ENCODE measurements at regions not wholly inside any gene's neighbourhood (a gene's known extent, or its start where the extent isn't known, plus 50 kb on each side); places are given as distances from the start of the nearest gene placed in this dataset.

DNA sequence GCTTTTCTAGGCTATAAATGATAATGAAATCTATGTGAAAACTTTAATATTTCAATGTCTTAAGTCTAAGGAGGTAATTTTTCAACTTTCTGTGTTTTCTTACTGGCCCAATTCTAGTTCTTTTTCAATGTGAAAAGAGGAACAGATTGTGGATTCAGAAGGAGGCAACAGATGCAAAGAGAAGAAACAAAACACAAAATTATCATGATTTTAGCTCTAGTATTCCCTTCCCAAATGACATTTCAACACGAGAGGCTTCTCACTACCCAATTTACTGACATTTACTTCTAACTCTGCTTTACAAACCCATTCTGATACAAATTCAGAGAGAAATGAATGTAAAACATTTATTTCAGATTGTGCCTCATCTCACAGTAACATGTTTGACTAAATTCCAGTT lies 169.4 kb downstream of the WT1 start:
- no peak for DNase-seq (ENCODE audit: low read depth, low spot score)

DNA sequence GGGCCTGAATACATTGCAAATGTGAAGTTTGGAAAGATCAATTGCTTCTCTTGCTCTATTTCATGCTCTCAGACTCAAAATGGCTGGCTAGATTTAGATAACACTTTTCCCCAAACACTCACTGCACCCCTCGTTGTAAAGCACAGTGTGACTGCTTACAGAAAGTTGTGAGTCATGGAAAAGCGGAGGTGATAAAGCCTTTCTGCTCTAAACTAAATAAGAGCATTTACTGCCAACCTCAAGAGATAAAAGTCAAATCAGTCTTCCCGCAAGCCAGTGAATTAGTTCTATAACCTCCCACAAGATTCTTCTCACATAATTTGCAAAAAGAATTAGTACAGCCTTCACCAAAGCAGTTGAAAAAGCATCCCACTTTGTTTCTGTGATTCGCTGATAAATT lies 168.7 kb downstream of the WT1 start:
- peak; percentile 31 for DNase-seq (ENCODE audit: low read depth, low spot score)

DNA sequence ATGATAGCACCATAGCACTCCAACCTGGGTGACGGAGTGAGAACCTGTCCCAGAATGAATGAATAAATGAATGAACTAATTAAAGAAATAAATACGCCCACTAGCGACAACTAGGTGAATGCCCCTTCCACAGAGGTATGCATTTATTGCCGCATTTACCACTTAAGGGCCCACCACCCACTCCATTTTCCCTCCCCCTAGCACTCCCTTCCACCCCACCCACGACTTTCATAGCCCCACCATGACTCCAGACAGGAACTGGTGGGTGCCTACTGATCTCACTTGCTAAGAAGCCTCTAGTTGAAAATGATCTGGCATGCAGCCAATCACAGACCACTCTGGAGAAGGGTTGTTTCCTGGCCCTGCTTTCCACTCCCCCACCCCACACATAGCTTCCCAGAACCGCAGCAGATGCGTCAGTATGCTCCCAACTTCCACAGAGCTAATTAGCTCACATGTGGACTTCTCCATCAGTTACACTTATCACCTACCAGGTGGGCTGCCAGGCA lies 167.6 kb downstream of the WT1 start:
- DNase-seq (ENCODE audit: low read depth, low spot score) = no peak

DNA sequence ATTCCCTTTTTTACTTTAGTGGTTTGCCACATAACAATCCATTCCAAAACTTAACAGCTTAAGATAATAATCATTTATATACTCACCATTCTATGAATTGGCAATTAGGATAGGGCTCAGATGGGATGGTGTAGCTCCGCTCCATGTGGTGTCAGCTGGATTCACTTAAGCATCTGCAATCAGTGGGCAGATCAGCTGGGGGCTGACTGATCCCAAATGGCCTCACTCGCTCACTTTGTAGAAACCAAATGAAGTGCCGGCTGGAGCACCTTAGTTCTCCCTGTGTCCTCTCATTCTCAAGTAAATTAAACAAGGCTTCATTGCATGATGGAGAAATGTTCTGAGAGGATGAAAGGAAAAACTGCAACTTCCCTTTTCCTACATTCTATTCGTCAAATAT lies 161.4 kb downstream of the WT1 start:
- no peak for DNase-seq (ENCODE audit: low read depth, low spot score)

DNA sequence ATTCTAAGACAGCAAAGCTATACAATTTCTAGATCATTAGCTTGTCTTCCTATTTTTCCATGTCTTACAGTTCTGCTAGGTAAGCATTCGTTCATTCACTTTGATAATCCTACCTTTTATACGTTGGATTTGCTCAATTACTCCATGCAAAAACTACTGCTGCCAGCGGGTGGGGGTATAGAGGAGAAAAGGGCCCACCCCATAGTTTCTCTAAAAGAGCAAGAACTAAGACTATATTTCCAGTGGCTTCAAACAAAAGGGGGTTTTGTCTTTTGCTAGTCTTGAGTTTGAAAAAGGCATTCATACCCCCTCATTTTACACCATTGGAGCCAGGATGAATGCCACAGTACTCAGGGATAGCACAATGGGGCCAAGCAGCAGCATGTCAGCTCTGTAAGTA lies 155.7 kb downstream of the WT1 start:
- DNase-seq (ENCODE audit: low read depth, low spot score) = no peak

DNA sequence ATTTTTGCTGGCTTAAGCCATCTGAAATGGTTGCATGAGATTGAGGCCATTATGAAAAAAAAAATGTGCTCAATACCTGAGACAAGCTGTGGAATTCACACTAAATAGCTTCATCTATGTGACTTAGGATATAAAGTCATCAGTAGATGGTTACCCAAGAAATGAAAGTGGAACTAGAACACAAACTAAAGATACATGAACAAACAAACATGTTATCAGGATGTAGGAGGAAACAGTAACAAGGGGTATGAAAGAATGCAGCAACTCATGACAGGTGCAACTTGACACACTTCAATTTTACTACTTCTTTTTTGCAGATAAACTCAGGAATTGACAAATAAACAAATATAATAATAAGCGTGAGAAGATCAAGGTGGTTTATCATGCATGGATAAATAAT lies 155.0 kb downstream of the WT1 start:
- no peak for DNase-seq (ENCODE audit: low read depth, low spot score)

DNA sequence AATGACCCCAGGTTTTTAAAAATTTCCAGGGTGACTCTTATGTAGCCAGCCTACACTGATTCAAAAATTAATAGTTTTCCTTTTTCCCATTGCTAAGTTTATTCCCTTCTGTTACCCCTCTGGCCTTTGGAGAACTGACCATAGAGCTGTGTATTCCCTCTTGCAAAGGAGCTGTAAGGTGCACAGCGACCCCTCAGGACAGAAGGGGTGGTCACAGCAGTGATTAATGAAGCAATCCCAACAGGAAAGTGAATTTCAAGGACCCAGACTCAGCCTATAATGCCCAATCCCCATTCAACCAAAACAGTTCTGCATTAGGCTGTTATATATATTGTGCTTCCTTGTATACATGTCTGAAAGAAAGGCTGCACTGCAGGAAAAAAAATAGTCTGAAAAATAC lies 147.1 kb downstream of the WT1 start:
- DNase-seq (ENCODE audit: low read depth, low spot score) = no peak

DNA sequence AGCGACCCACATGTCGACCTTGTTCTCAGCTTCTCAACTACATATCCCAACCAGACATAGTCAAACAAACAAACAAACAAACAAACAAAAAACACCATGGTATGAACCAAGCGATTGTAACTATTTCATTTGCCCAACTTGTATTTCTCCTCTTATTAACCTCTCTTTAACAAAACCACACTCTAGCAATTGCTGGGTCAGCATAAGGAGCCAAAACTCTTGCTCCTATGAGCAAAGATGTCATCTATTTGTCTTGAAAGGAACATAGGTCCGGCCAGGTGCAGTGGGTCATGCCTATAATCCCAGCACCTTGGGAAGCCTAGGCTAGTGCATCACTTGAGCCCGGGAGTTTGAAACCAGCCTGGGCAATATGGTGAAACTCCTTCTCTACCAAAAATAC lies 145.6 kb downstream of the WT1 start:
- no peak for DNase-seq (ENCODE audit: low read depth, low spot score)

DNA sequence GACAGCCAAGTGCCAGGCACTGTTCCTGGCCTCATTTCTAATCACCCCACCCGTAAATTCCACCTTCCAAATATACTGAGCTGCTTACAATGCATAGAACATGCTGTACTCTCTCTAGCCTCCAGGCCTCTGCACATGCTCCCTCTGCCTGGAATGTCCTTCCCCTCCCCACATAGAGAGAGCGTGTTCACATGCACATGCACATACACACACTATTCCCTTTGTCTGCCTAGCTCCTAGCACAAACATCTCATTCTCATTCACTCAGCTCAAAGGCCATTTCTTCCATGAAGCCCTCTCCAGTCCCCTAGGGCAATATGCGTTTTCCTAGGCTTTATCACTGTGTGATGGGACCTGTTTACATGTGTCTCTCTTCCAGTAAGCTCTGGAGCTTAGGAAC lies 144.6 kb downstream of the WT1 start:
- DNase-seq (ENCODE audit: low read depth, low spot score) = no peak

DNA sequence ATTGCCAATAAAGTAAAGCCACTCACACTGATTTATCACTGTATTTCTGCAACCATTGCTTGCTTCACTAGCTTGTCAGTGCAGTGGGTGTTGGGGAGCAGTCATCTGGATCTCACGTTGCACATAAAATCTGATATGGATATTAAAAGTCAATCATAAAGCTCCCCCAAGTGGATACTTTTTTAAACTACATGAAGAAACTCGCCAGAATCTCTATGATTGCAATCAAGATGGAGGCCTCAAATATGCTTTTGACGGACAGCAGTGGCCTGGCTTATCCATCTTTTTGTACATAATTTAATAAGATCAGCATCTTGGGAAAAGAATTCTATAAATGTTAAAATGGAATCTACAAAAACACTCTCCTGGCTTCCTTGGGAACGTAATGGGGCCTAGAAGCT lies 137.7 kb downstream of the WT1 start:
- peak; percentile 36 for DNase-seq (ENCODE audit: low read depth, low spot score)

DNA sequence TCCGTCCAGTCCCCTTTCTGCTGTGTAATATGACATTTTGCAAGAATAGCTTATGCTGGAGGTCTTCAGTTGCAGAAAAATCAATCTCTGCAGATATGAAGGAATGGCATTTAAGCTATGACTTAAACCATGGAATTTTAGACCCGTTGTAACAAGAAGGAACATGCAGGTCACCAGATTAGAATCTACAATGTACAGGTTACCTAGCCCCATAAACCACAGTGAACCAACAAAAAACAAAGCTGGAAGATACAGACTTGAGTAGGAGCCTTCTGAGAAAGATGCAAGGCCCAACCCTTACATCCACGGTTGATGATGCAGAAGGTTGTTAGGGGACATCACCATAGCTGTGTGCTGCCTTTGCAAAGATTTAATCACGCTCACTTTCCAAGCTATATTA lies 132.5 kb downstream of the WT1 start:
- DNase-seq (ENCODE audit: low read depth, low spot score) = no peak

DNA sequence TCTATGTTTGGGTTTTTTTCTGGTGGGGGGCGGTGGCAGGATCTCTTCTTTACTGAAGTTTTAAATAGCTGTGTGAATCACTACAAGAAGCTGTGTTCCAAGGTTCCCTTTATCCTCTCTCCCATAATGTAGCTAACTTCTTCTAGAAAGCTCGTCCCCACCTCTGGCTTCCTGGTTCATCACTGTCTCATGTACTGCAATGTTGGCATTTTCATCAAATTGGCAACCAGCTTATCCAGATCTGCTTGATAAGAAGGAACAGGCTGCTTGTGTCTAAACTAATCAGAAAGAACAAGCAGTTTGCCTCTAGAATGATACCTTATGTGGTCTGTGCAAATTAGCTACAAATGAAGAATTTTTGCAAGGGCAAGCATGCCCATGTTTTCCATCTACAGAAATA lies 130.8 kb downstream of the WT1 start:
- DNase-seq (ENCODE audit: low read depth, low spot score) = no peak

DNA sequence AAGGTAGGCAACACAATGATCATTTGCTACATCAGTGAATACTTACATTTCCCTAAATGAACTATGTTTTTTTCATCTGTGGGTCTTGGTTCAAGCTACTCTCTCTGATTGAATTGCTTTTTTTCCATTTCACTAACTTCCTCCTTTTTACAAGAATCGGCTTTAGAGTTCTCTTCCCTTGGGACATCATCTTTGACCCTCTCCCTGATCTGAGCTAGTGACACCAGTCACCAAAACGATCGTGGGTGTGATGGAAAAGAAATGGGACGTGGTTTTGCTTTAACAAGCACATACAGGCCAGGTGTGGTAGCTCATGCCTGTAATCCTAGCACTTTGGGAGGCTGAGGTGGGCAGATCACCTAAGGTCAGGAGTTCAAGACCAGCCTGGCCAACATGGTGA lies 129.9 kb downstream of the WT1 start:
- no peak for DNase-seq (ENCODE audit: low read depth, low spot score)

DNA sequence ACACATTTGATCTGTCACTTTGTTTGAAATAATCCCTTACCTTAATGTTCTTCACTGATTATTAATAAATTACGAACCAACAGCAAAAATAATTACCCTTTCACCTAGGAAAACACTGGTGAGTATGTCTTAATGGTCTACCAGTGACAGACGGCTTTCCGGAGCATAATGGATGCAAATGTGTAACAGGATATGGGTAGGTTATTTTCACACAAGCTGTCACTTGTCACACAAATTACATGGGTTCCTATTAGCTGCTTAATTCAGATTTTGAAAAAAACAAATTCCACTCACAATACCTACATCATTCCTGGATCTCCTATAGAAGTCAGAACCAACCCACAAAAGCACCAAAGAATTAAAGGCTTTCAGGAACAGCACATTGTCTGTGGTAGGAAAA lies 127.9 kb downstream of the WT1 start:
- no peak for DNase-seq (ENCODE audit: low read depth, low spot score)

DNA sequence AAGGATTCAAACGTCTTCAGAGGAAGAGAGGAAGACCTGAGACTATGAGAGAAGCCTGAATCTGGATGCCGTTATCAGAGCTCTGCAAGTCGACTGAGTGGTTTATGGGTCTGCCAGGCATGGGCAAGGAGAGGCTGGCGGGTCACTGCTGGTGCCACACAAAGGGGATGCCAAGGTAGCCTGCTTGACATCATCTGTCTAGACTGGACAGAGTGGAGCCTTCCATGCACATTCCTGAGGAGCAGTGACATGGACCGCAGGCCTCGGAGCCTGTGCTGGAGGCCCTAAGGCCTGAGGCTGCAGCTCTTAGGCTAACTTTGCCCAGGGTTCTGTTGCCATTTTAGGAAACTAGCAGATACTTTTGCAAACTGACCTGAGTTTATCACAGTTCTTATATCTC lies 127.4 kb downstream of the WT1 start:
- no peak for DNase-seq (ENCODE audit: low read depth, low spot score)

DNA sequence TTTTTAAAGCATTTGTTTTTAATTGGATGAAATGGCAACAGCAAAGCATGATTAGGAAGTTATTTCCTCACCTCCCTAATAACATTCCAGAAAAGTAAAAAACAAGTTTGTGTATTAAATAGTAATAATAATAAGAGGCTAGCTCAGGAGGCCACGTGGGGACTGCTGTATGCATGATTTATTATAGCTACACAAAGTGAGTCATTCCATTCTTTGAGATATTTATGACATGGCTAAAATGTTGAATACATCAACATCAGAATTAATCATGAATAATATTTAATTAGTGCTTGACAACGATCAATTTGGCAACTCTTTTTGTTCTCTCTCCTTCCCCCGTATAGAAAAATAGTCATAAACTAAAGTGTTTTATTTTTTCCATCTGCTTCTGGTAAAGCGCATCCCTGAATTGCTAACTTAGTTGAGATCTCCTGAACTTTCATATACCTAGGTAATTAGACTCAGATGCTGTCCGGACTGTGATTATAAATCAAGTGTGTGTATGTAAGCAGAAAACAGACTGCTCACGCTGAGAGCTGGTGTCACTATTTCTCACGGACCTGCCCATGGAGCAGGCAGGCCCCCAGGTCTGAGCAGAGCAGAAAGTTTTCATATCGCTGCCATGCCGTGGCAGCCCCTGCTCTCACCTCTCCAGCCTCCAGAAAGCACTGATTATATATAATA lies 125.7 kb downstream of the WT1 start:
- DNase-seq (ENCODE audit: low read depth, low spot score) = peak; percentile 13

DNA sequence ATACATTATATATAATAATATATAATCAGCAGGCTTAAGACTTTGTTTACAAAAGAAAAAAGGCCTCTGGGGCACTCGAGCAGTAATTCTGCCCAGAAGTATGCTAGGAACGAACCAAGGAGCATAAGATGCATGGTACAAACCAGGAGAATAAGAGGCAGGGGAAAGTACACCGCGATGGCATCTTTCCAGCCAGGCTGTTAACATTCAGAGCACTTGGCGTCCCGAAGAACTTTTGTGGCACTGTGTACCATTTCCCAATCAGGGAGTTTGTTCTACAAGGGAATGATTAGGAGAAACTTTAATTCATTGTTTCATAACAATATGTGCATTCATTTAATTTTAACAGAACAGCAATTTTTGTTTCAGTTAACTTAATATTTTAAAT lies 125.1 kb downstream of the WT1 start:
- peak; percentile 88 for DNase-seq (ENCODE audit: low read depth, low spot score)

DNA sequence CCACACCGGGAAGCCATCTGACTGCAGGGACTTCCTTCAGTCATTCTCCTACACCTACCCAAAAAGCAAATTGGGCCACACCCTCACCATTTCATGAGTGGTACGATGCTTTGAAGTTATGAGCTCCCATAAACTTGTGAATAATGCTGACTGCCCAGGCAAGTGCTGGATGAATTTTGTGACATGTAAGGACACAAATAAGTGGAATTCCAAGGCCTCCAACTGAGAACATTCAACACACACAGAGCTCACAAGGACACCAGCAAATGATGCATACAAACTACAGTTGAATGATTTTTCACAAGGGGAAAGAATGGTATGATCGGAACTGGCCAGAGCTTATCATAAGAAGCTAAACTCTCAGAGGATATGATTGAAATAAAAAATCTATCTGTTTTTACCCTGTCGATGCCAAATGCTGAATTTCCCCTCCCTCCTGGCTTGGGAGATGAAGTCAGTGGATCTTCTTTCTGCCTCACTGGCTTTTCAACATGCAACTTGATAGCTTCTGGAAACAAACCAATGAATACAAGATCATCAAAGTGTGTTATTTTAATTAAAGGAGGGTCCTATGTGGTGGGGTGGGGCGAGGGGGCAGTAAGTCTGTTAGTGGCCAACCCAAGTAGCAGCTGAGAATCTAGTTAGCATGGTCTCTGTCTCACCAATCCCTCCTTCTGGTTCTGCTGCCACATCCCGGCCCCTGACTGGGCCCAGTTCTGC lies 123.8 kb downstream of the WT1 start:
- no peak for DNase-seq (ENCODE audit: low read depth, low spot score)

DNA sequence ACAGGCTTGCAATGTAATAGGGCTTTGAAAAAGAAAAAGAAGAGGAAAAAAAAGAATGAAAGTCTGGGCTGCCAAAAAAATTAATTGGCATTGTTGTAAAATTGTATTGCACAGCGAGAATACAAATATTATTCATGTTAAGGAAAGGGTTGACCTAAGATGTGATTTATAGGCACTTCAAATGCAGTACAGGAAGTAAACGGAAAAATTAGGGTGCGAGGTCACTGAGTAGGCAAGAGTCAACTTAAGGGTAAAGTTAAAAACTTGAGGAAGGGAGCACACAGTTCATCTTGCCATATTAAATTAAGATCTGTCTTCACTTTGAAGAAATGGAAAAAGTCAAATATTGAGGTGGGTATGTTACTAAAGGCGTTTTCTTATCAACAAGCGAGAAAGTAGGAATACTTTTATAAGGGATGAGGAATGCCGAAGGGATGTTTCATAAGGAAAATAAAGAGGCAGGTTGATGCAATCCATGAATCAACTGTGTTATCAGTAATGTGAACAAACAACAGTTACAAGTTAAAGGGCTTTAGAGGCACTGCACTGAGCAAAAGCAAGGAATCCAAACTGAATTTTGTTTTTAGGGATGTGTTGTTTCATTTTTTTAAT lies 123.0 kb downstream of the WT1 start:
- DNase-seq (ENCODE audit: low read depth, low spot score) = peak; percentile 23

DNA sequence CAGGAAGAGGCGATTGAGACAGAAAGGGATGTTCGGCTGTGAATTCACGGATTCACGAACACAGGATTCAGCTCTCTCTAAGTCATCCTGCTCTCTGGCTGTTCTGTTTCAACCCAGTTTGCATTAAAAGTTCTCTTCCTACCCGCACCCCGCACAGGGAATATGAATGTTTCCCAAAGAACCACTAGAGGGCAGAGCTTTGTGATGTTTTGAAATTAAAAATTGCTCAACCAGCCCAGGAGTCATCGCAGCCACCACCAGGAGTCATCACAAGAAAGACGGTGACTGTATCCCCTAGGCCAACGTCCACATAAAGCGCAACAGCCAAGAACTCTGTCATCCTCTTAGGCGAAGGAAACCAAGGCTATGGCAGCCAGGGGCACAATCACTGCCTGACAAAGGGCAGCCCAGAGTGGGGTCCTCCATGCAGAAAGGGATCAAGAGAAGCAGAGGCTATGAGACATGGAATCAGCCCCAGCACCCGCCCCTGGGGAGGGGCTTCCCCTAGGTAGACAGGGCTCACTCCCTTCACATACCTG lies 122.4 kb downstream of the WT1 start:
- DNase-seq (ENCODE audit: low read depth, low spot score) = peak; percentile 47

DNA sequence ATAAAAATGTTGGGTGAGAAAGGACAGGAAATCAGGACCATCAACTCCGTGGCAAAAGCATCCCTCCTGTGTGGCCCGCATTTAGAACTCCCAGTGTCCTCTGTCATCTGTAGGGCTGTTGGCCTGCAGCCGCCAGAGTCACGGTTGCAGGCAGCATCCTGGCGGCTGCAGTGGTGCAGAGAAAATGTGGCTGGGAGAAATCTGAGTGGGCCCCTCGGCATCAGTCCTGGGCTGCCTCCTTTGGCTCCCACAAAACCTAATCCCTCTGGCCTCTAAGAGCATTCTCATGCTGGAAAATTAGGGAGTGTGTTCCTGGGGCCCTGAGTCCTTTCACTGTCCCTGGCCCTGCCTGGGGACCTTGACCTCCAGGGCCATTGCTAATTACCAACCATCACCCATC lies 121.9 kb downstream of the WT1 start:
- no peak for DNase-seq (ENCODE audit: low read depth, low spot score)

DNA sequence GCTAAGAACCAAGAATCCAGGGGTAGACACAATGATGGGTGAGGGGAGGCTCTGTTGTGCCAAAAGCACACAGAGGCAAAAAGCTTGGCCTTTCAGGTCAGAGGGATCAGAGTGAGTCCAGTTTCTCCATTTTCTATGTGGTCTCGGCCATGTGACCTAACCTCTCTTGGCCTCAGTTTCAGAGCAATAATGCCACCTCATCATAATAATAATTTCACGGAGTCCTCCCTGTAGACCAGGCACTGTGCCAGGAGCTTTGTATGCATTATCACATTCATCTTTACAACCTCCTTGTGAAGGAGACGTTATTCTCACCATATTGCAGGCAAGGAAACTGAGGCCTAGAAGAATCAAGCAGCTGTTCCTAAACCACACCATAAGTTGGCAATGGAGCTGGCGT lies 120.2 kb downstream of the WT1 start:
- DNase-seq (ENCODE audit: low read depth, low spot score) = no peak

DNA sequence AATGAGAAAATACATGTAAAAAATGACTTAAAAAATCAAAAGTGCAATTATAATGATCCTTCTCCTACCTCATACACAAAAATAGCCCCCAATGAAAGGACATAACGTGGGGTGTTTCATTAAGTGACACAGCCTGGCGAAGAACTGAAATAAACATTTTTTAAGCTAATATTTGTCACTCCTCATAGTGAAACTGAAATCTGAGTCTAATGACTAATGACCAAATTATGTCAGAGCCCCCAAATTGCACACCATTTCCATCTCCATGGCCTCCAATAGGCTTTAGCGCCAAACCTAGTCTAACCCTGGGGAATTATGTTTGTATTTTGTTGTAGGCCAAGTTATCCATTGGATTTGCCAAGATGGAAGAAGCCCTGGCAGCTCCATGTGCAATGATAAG lies 119.1 kb downstream of the WT1 start:
- no peak for DNase-seq (ENCODE audit: low read depth, low spot score)
